Body of pancreas (tissue), 4 donors: ENCODE measurements at regions not wholly inside any gene's neighbourhood (a gene's known extent, or its start where the extent isn't known, plus 50 kb on each side); places are given as distances from the start of the nearest gene placed in this dataset.

ENCODE experiments used
- POLR2A ChIP-seq, 3 donors: fragments of 450-650 bp; IDR thresholded peaks; one replicate each; pipeline ENCODE4 v1.6.1; 2016; ENCODE audit warnings: antibody characterized with exemption in 3 of 3, mild to moderate bottlenecking in 2 of 3
- TF ChIP-seq, protein P1 (sequence below), 7 experiments: fragments of 450-650 bp in 4 of 7; fragments of 200-600 bp in 3 of 7; sonication (generic) in 3 of 7; IDR thresholded peaks; one replicate each; pipeline ENCODE4 v1.5.1; 2016 to 2019; ENCODE audit warnings: antibody characterized with exemption in 7 of 7

GRCh38 chr5:116951219-116951618 is 376.6 kb upstream of the SEMA6A start:
- TF ChIP-seq, protein P1, sequence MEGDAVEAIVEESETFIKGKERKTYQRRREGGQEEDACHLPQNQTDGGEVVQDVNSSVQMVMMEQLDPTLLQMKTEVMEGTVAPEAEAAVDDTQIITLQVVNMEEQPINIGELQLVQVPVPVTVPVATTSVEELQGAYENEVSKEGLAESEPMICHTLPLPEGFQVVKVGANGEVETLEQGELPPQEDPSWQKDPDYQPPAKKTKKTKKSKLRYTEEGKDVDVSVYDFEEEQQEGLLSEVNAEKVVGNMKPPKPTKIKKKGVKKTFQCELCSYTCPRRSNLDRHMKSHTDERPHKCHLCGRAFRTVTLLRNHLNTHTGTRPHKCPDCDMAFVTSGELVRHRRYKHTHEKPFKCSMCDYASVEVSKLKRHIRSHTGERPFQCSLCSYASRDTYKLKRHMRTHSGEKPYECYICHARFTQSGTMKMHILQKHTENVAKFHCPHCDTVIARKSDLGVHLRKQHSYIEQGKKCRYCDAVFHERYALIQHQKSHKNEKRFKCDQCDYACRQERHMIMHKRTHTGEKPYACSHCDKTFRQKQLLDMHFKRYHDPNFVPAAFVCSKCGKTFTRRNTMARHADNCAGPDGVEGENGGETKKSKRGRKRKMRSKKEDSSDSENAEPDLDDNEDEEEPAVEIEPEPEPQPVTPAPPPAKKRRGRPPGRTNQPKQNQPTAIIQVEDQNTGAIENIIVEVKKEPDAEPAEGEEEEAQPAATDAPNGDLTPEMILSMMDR (IDR thresholded peaks at IDR 0.05) = no peak
- no peak for TF ChIP-seq POLR2A (IDR thresholded peaks at IDR 0.05)
